H9 (cell line): ENCODE measurements at regions not wholly inside any gene's neighbourhood (a gene's known extent, or its start where the extent isn't known, plus 50 kb on each side); places are given as distances from the start of the nearest gene placed in this dataset.

ENCODE experiments used
- DNase-seq: peaks from one replicate; pipeline ENCODE4 v3.0.0-alpha.2; 2017
- H2AFZ ChIP-seq: one replicate; pipeline ENCODE4 v1.6.1; 2013; ENCODE audit warnings: mild to moderate bottlenecking, low read length, control low read depth, moderate library complexity
- H2AK5ac ChIP-seq: 2 replicates; pipeline ENCODE4 v1.6.1; 2013; ENCODE audit warnings: low read length, control low read depth, mixed read lengths; ENCODE audit not compliant: insufficient read length
- H2BK120ac ChIP-seq: one replicate; pipeline ENCODE4 v1.6.1; 2013; ENCODE audit warnings: low read depth, mild to moderate bottlenecking, low read length, control low read depth, inconsistent platforms; ENCODE audit not compliant: poor library complexity, severe bottlenecking
- H2BK12ac ChIP-seq: 2 replicates; pipeline ENCODE4 v1.6.1; 2013; ENCODE audit warnings: low read length, control low read depth, mixed read lengths, low read depth; ENCODE audit not compliant: insufficient read length
- H2BK15ac ChIP-seq: 2 replicates; pipeline ENCODE4 v1.6.1; 2013; ENCODE audit warnings: low read depth, low read length, control low read depth
- H2BK20ac ChIP-seq: one replicate; pipeline ENCODE4 v1.6.1; 2013; ENCODE audit warnings: low read depth, mild to moderate bottlenecking, low read length, control low read depth, inconsistent platforms; ENCODE audit not compliant: poor library complexity, severe bottlenecking
- H2BK5ac ChIP-seq: 2 replicates; pipeline ENCODE4 v1.6.1; 2013; ENCODE audit warnings: low read length, control low read depth, mixed read lengths; ENCODE audit not compliant: insufficient read length
- H3K14ac ChIP-seq: 2 replicates; pipeline ENCODE4 v1.6.1; 2013; ENCODE audit warnings: low read length, control low read depth; ENCODE audit not compliant: insufficient read depth
- H3K18ac ChIP-seq: 2 replicates; pipeline ENCODE4 v1.6.1; 2013; ENCODE audit warnings: low read depth, mild to moderate bottlenecking, mixed read lengths, low read length, control low read depth; ENCODE audit not compliant: insufficient read length
- H3K23ac ChIP-seq: 2 replicates; pipeline ENCODE4 v1.6.1; 2013; ENCODE audit warnings: low read length, control low read depth, mixed read lengths, low read depth; ENCODE audit not compliant: insufficient read length
- H3K23me2 ChIP-seq: 2 replicates; pipeline ENCODE4 v1.6.1; 2013; ENCODE audit warnings: low read depth, mild to moderate bottlenecking, mixed read lengths, low read length, control low read depth; ENCODE audit not compliant: insufficient read length, poor library complexity, severe bottlenecking
- H3K27ac ChIP-seq: 2 replicates; pipeline ENCODE4 v1.5.1; 2013; ENCODE audit warnings: low read length, control low read depth, mixed read lengths, low read depth; ENCODE audit not compliant: insufficient read length
- H3K27me3 ChIP-seq: 2 replicates; pipeline ENCODE4 v1.6.1; 2013; ENCODE audit warnings: low read length, control low read depth, inconsistent platforms; ENCODE audit not compliant: insufficient read depth
- H3K4ac ChIP-seq: 2 replicates; pipeline ENCODE4 v1.6.1; 2013; ENCODE audit warnings: low read depth, mild to moderate bottlenecking, control low read depth, inconsistent platforms, low read length, moderate library complexity
- H3K4me1 ChIP-seq: 2 replicates; pipeline ENCODE4 v1.6.1; 2013; ENCODE audit warnings: low read length, control low read depth, inconsistent platforms; ENCODE audit not compliant: insufficient read depth
- H3K4me2 ChIP-seq: 2 replicates; pipeline ENCODE4 v1.6.1; 2013; ENCODE audit warnings: low read length, control low read depth, mixed read lengths; ENCODE audit not compliant: insufficient read length, insufficient read depth
- H3K56ac ChIP-seq: 2 replicates; pipeline ENCODE4 v1.6.1; 2013; ENCODE audit warnings: low read depth, mild to moderate bottlenecking, mixed read lengths, low read length, control low read depth; ENCODE audit not compliant: insufficient read length
- H3K79me1 ChIP-seq: 2 replicates; pipeline ENCODE4 v1.6.1; 2013; ENCODE audit warnings: low read depth, mild to moderate bottlenecking, moderate library complexity, low read length, control low read depth, inconsistent platforms; ENCODE audit not compliant: insufficient read depth, poor library complexity, severe bottlenecking
- H3K79me2 ChIP-seq: 2 replicates; pipeline ENCODE4 v1.6.1; 2013; ENCODE audit warnings: low read length, control low read depth, inconsistent platforms; ENCODE audit not compliant: insufficient read depth
- H3K9ac ChIP-seq: 2 replicates; pipeline ENCODE4 v1.6.1; 2013; ENCODE audit warnings: low read length, control low read depth, mixed read lengths; ENCODE audit not compliant: insufficient read length; ENCODE audit errors: extremely low read depth
- H3K9me3 ChIP-seq: one replicate; pipeline ENCODE4 v1.6.1; 2013; ENCODE audit warnings: low read depth, low read length, inconsistent platforms; ENCODE audit not compliant: control insufficient read depth
- H3T11ph ChIP-seq: one replicate; pipeline ENCODE4 v1.6.1; 2013; ENCODE audit warnings: mild to moderate bottlenecking, low read length, control low read depth, inconsistent platforms
- H4K20me1 ChIP-seq: one replicate; pipeline ENCODE4 v1.6.1; 2013; ENCODE audit not compliant: control insufficient read depth, insufficient read length, insufficient read depth
- H4K5ac ChIP-seq: 2 replicates; pipeline ENCODE4 v1.6.1; 2013; ENCODE audit warnings: low read depth, mild to moderate bottlenecking, mixed read lengths, low read length, control low read depth; ENCODE audit not compliant: insufficient read length
- H4K8ac ChIP-seq: replicated peaks from 2 replicates; pipeline ENCODE4 v1.6.1; 2013; ENCODE audit warnings: low read length, control low read depth, mixed read lengths, low read depth; ENCODE audit not compliant: insufficient read length
- H4K91ac ChIP-seq: 2 replicates; pipeline ENCODE4 v1.6.1; 2013; ENCODE audit warnings: low read depth, mild to moderate bottlenecking, moderate library complexity, mixed read lengths, low read length, control low read depth; ENCODE audit not compliant: insufficient read length
- H3K27ac Mint-ChIP-seq, 3 experiments: 2 replicates in 2 of 3; 3 replicates in 1 of 3; pipeline ENCODE4 v1.8.0; 2020 to 2021; ENCODE audit warnings: mixed read lengths in 3 of 3, mild to moderate bottlenecking in 1 of 3, moderate library complexity in 1 of 3
- H3K27me3 Mint-ChIP-seq: 2 replicates; pipeline ENCODE4 v1.8.0; 2021; ENCODE audit warnings: low read depth, mild to moderate bottlenecking, moderate library complexity, mixed read lengths
- H3K36me3 Mint-ChIP-seq, 3 experiments: 2 replicates in 2 of 3; 3 replicates in 1 of 3; pipeline ENCODE4 v1.8.0; 2020 to 2021; ENCODE audit warnings: low read depth in 3 of 3, mixed read lengths in 3 of 3; ENCODE audit not compliant: insufficient read depth in 1 of 3
- H3K4me1 Mint-ChIP-seq, 2 experiments: 2 replicates each; pipeline ENCODE4 v1.8.0; 2020; ENCODE audit warnings: mixed read lengths in 2 of 2
- H3K4me3 Mint-ChIP-seq, 2 experiments: 2 replicates in 1 of 2; 3 replicates in 1 of 2; pipeline ENCODE4 v1.8.0; 2020 to 2021; ENCODE audit warnings: mild to moderate bottlenecking in 2 of 2, mixed read lengths in 2 of 2, moderate library complexity in 1 of 2
- H3K9me3 Mint-ChIP-seq, 2 experiments: 2 replicates in 1 of 2; 3 replicates in 1 of 2; pipeline ENCODE4 v1.8.0; 2020; ENCODE audit warnings: mild to moderate bottlenecking in 2 of 2, mixed read lengths in 2 of 2, moderate library complexity in 1 of 2
- WGBS: extraction: QIAGEN DNeasy Blood & Tissue Kit; methylation state at CpG from one replicate; pipeline ENCODE4 v1.1.7; 2013; ENCODE audit warnings: missing lambda C conversion rate, low lambda C conversion rate, mixed read lengths; ENCODE audit not compliant: insufficient read length; ENCODE audit errors: extremely low coverage; 5-methylcytosine and 5-hydroxymethylcytosine counted together
- TF ChIP-seq, protein P1 (sequence below): fragments of 200-600 bp; sonication (generic); conservative IDR thresholded peaks from 3 replicates; pipeline ENCODE4 v1.8.0; 2021; ENCODE audit warnings: antibody characterized with exemption, mild to moderate bottlenecking

DNA sequence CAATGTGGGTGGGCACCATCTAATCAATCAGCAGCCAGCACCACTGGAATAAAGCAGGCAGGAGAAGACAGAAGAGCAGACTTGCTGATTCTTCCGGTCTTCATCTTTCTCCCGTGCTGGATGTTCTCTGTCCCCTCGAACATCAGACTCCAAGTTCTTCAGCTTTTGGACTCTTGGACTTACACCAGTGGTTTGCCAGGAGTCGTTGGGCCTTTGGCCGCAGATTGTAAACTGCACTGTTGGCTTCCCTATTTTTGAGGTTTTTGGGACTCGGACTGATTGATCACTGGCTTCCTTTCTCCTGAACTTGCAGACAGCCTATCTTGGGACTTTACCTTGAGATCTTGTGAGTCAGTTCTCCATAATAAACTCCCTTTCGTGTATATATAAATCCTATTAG, 292.8 kb downstream of the BCHE start:
- no peak overlapping the region for H2BK5ac ChIP-seq
- H4K8ac ChIP-seq, result no peak overlapping the region
- no peak overlapping the region for H2BK15ac ChIP-seq
- no peaks in the 10 kb centered on the region for H3K23me2 ChIP-seq
- no peak overlapping the region for H4K91ac ChIP-seq
- Mint-ChIP-seq H3K27me3 (no peaks in the 10 kb centered on the region), H3K9me3 (no peaks in the 10 kb centered on the region), H3K4me3 (no peak overlapping the region), H3K4me1 (no peaks in the 10 kb centered on the region), H3K36me3 (no peaks in the 10 kb centered on the region), H3K27ac (no peak overlapping the region)
- H2BK20ac ChIP-seq, result no peak overlapping the region
- no peak overlapping the region for H3K27ac ChIP-seq
- no peak overlapping the region for H4K5ac ChIP-seq
- H3K4ac ChIP-seq, result no peak overlapping the region
- H2AFZ ChIP-seq, result no peak overlapping the region
- TF ChIP-seq, protein P1, sequence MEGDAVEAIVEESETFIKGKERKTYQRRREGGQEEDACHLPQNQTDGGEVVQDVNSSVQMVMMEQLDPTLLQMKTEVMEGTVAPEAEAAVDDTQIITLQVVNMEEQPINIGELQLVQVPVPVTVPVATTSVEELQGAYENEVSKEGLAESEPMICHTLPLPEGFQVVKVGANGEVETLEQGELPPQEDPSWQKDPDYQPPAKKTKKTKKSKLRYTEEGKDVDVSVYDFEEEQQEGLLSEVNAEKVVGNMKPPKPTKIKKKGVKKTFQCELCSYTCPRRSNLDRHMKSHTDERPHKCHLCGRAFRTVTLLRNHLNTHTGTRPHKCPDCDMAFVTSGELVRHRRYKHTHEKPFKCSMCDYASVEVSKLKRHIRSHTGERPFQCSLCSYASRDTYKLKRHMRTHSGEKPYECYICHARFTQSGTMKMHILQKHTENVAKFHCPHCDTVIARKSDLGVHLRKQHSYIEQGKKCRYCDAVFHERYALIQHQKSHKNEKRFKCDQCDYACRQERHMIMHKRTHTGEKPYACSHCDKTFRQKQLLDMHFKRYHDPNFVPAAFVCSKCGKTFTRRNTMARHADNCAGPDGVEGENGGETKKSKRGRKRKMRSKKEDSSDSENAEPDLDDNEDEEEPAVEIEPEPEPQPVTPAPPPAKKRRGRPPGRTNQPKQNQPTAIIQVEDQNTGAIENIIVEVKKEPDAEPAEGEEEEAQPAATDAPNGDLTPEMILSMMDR, result no peak
- H3K56ac ChIP-seq, result no peak overlapping the region
- no peaks in the 10 kb centered on the region for H3K79me1 ChIP-seq
- WGBS, result no CpG with 5 or more reads among the region's 7 CpGs
- no peak overlapping the region for H2AK5ac ChIP-seq
- H3K18ac ChIP-seq, result no peak overlapping the region
- H3K23ac ChIP-seq, result no peak overlapping the region
- no peaks in the 10 kb centered on the region for H4K20me1 ChIP-seq
- H2BK120ac ChIP-seq, result no peak overlapping the region
- no peaks in the 10 kb centered on the region for H3K9me3 ChIP-seq
- no peaks in the 10 kb centered on the region for H3K4me1 ChIP-seq
- H3T11ph ChIP-seq, result no peak overlapping the region
- H3K27me3 ChIP-seq, result no peaks in the 10 kb centered on the region
- no peaks in the 10 kb centered on the region for H3K79me2 ChIP-seq
- no peak overlapping the region for H3K9ac ChIP-seq
- DNase-seq, result no peak
- H3K14ac ChIP-seq, result no peak overlapping the region
- H2BK12ac ChIP-seq, result no peak overlapping the region
- H3K4me2 ChIP-seq, result no peak overlapping the region
